Kasumi-1 (cell line): ENCODE measurements at regions not wholly inside any gene's neighbourhood (a gene's known extent, or its start where the extent isn't known, plus 50 kb on each side); places are given as distances from the start of the nearest gene placed in this dataset.

Source experiments
- DNase-seq, 2 experiments: peaks; one replicate each; lab custom pipeline; 2025; lab: John Stamatoyannopoulos, UW

GRCh38 chr3:117719316-117719926, 1009.8 kb downstream of the TUSC7 start:
- peak; percentile 61 to 70 for DNase-seq

- no peak for DNase-seq
These were observed 1012.3 kb downstream of the TUSC7 start for GRCh38 chr3:117721866-117722265.

GRCh38 chr3:117722856-117723255, 1013.3 kb downstream of the TUSC7 start:
- peak in 1 of 2 experiments; percentile 19 for DNase-seq

- DNase-seq: no peak
These were observed 1014.2 kb downstream of the TUSC7 start for GRCh38 chr3:117723825-117724224.

- DNase-seq: no peak
These were observed 1015.7 kb downstream of the TUSC7 start for GRCh38 chr3:117725314-117725713.

- no peak for DNase-seq
These were observed 1017.2 kb downstream of the TUSC7 start for GRCh38 chr3:117726776-117727175.

GRCh38 chr3:117728226-117728625, 1018.6 kb downstream of the TUSC7 start:
- DNase-seq: no peak

GRCh38 chr3:117734496-117734895, 1024.9 kb downstream of the TUSC7 start:
- no peak for DNase-seq

- DNase-seq: no peak
These were observed 1026.0 kb downstream of the TUSC7 start for GRCh38 chr3:117735481-117736101.

- no peak for DNase-seq
These were observed 1027.3 kb downstream of the TUSC7 start for GRCh38 chr3:117736846-117737245.

- no peak for DNase-seq
These were observed 1034.4 kb downstream of the TUSC7 start for GRCh38 chr3:117743993-117744392.

- no peak for DNase-seq
These were observed 1035.4 kb downstream of the TUSC7 start for GRCh38 chr3:117744935-117745334.

- DNase-seq: no peak
These were observed 1035.9 kb downstream of the TUSC7 start for GRCh38 chr3:117745516-117745915.

- no peak for DNase-seq
These were observed 1036.5 kb downstream of the TUSC7 start for GRCh38 chr3:117746066-117746465.

GRCh38 chr3:117748131-117748530, 1038.6 kb downstream of the TUSC7 start:
- no peak for DNase-seq

GRCh38 chr3:117750674-117751269, 1041.2 kb downstream of the TUSC7 start:
- DNase-seq: no peak

GRCh38 chr3:117751651-117752050, 1042.1 kb downstream of the TUSC7 start:
- no peak for DNase-seq

- no peak for DNase-seq
These were observed 1043.6 kb downstream of the TUSC7 start for GRCh38 chr3:117752984-117753717.

GRCh38 chr3:117754058-117754457, 1044.5 kb downstream of the TUSC7 start:
- DNase-seq: no peak

GRCh38 chr3:117754841-117755240, 1045.3 kb downstream of the TUSC7 start:
- no peak for DNase-seq

GRCh38 chr3:117756563-117756962, 1047.0 kb downstream of the TUSC7 start:
- no peak for DNase-seq

- DNase-seq: no peak
These were observed 1052.4 kb downstream of the TUSC7 start for GRCh38 chr3:117761703-117762620.
